Bone marrow (tissue), 2 donors: ENCODE measurements at regions not wholly inside any gene's neighbourhood (a gene's known extent, or its start where the extent isn't known, plus 50 kb on each side); places are given as distances from the start of the nearest gene placed in this dataset.

Experiments
- DNase-seq, 2 donors: peaks; one replicate each; lab custom pipeline; 2025; lab: John Stamatoyannopoulos, UW

- no peak for DNase-seq
These were observed 419.9 kb downstream of the PCDH17 start for GRCh38 chr13:58051396-58051795.

GRCh38 chr13:58051807-58052375 is 420.3 kb downstream of the PCDH17 start:
- DNase-seq, result no peak

- DNase-seq, result no peak
These were observed 424.9 kb downstream of the PCDH17 start for GRCh38 chr13:58056426-58056825.

- DNase-seq, result no peak
These were observed 428.1 kb downstream of the PCDH17 start for GRCh38 chr13:58059624-58060023.

GRCh38 chr13:58080806-58081205 is 449.3 kb downstream of the PCDH17 start:
- DNase-seq, result no peak

- DNase-seq, result no peak
These were observed 449.8 kb downstream of the PCDH17 start for GRCh38 chr13:58081301-58081820.

- DNase-seq, result no peak
These were observed 451.5 kb downstream of the PCDH17 start for GRCh38 chr13:58083064-58083463.

- no peak for DNase-seq
These were observed 453.7 kb downstream of the PCDH17 start for GRCh38 chr13:58085274-58085673.

GRCh38 chr13:58085819-58086218 is 454.3 kb downstream of the PCDH17 start:
- DNase-seq, result no peak

- DNase-seq, result no peak
These were observed 456.0 kb downstream of the PCDH17 start for GRCh38 chr13:58087566-58087965.

- DNase-seq, result no peak
These were observed 461.9 kb downstream of the PCDH17 start for GRCh38 chr13:58093394-58093793.

- DNase-seq, result no peak
These were observed 466.3 kb downstream of the PCDH17 start for GRCh38 chr13:58097831-58098230.

GRCh38 chr13:58119351-58119750 is 487.8 kb downstream of the PCDH17 start:
- no peak for DNase-seq

- no peak for DNase-seq
These were observed 488.3 kb downstream of the PCDH17 start for GRCh38 chr13:58119804-58120203.

- DNase-seq, result no peak
These were observed 495.0 kb downstream of the PCDH17 start for GRCh38 chr13:58126496-58126895.

- no peak for DNase-seq
These were observed 502.5 kb downstream of the PCDH17 start for GRCh38 chr13:58134012-58134411.

GRCh38 chr13:58134525-58134924 is 503.0 kb downstream of the PCDH17 start:
- no peak for DNase-seq

- no peak for DNase-seq
These were observed 511.4 kb downstream of the PCDH17 start for GRCh38 chr13:58142952-58143351.

- DNase-seq, result no peak
These were observed 513.1 kb downstream of the PCDH17 start for GRCh38 chr13:58144616-58145015.

- no peak for DNase-seq
These were observed 519.9 kb downstream of the PCDH17 start for GRCh38 chr13:58151452-58151851.

- no peak for DNase-seq
These were observed 529.4 kb downstream of the PCDH17 start for GRCh38 chr13:58160980-58161379.

GRCh38 chr13:58165617-58166016 is 534.1 kb downstream of the PCDH17 start:
- no peak for DNase-seq

GRCh38 chr13:58181111-58181510 is 549.6 kb downstream of the PCDH17 start:
- DNase-seq, result no peak

GRCh38 chr13:58187881-58188280 is 556.3 kb downstream of the PCDH17 start:
- DNase-seq, result no peak
